ENCODE measurements at regions not wholly inside any gene's neighbourhood (a gene's known extent, or its start where the extent isn't known, plus 50 kb on each side); places are given as distances from the start of the nearest gene placed in this dataset.

- Histone ChIP-seq H3K36me3 (ENCODE audit: control insufficient read depth in 2 of 2, extremely low read depth in 1 of 2, insufficient read depth in 1 of 2, low read length in 1 of 2) (no peaks in the 10 kb centered on the region), H3K27me3 (replicated peaks in 1 of 2; ENCODE audit: control insufficient read depth in 2 of 2, extremely low read depth in 1 of 2, insufficient read depth in 2 of 2, low read length in 1 of 2) (peaks cover 0 to 2% of the 10 kb centered on the region in 2 experiments), H3K4me3 (ENCODE audit: control insufficient read depth in 1 of 2, extremely low read depth in 1 of 2, low read length in 1 of 2) (no peak overlapping the region), H3K4me1 (ENCODE audit: control insufficient read depth in 1 of 2, extremely low read depth in 1 of 2, insufficient read depth in 2 of 2, low read length in 2 of 2) (no peaks in the 10 kb centered on the region), H3K9me3 (no peaks in the 10 kb centered on the region), H3K27ac (ENCODE audit: low read length) (no peak overlapping the region)
- ATAC-seq (replicated peaks in 1 of 4), result no peak
- no peak overlapping the region for H3K4me3 Mint-ChIP-seq
- H3K4me1 Mint-ChIP-seq, result no peaks in the 10 kb centered on the region
- POLR2A ChIA-PET, result interaction anchor here in 1 of 2 donors (0.5 kb wide), 1 partner anchor 1145 kb away, joined by 3 read pairs; no protein-coding TSS in a partner anchor
- no peaks in the 10 kb centered on the region for H3K27me3 Mint-ChIP-seq
- H3K36me3 Mint-ChIP-seq, result no peaks in the 10 kb centered on the region
- DNase-seq, result no peak
- CTCF ChIA-PET, result interaction anchor here in 1 of 2 donors (0.6 kb wide), 1 partner anchor 118 kb away, joined by 3 read pairs; no protein-coding TSS in a partner anchor
- no CpG with 5 or more reads among the region's 1 CpG for WGBS (ENCODE audit: insufficient coverage)
- H3K27ac Mint-ChIP-seq, result no peak overlapping the region
- H3K9me3 Mint-ChIP-seq, result no peaks in the 10 kb centered on the region
Measured at GRCh38 chr6:45784250-45784649, 231.4 kb downstream of the CLIC5 start.

GRCh38 chr6:45783716-45784115 lies 231.9 kb downstream of the CLIC5 start:
- ChIA-PET POLR2A (interaction anchor here in 1 of 2 donors (0.5 kb wide), 1 partner anchor 1145 kb away, joined by 3 read pairs; no protein-coding TSS in a partner anchor), CTCF (interaction anchor here in 1 of 2 donors (0.6 kb wide), 1 partner anchor 117 kb away, joined by 3 read pairs; no protein-coding TSS in a partner anchor)
- H3K4me1 Mint-ChIP-seq, result no peaks in the 10 kb centered on the region
- WGBS (ENCODE audit: insufficient coverage), result 86% methylated on average over 3 of the region's 5 CpGs
- H3K27me3 Mint-ChIP-seq, result no peaks in the 10 kb centered on the region
- no peak overlapping the region for H3K27ac ChIP-seq (ENCODE audit: low read length)
- ATAC-seq (replicated peaks in 1 of 4) (no peak), DNase-seq (no peak)
- peaks cover 0 to 2% of the 10 kb centered on the region in 2 experiments for H3K27me3 ChIP-seq (replicated peaks in 1 of 2; ENCODE audit: control insufficient read depth in 2 of 2, extremely low read depth in 1 of 2, insufficient read depth in 2 of 2, low read length in 1 of 2)
- no peaks in the 10 kb centered on the region for H3K4me1 ChIP-seq (ENCODE audit: control insufficient read depth in 1 of 2, extremely low read depth in 1 of 2, insufficient read depth in 2 of 2, low read length in 2 of 2)
- no peaks in the 10 kb centered on the region for H3K9me3 ChIP-seq
- no peaks in the 10 kb centered on the region for H3K9me3 Mint-ChIP-seq
- no peaks in the 10 kb centered on the region for H3K36me3 ChIP-seq (ENCODE audit: control insufficient read depth in 2 of 2, extremely low read depth in 1 of 2, insufficient read depth in 1 of 2, low read length in 1 of 2)
- no peak overlapping the region for H3K4me3 Mint-ChIP-seq
- H3K4me3 ChIP-seq (ENCODE audit: control insufficient read depth in 1 of 2, extremely low read depth in 1 of 2, low read length in 1 of 2), result no peak overlapping the region
- H3K36me3 Mint-ChIP-seq, result no peaks in the 10 kb centered on the region
- H3K27ac Mint-ChIP-seq, result no peak overlapping the region

GRCh38 chr6:45781890-45782289 lies 233.8 kb downstream of the CLIC5 start:
- no peak for ATAC-seq (replicated peaks in 1 of 4)
- Mint-ChIP-seq H3K27ac (no peak overlapping the region), H3K36me3 (no peaks in the 10 kb centered on the region), H3K27me3 (peaks cover 0 to 4% of the 10 kb centered on the region in 2 donors), H3K9me3 (no peaks in the 10 kb centered on the region), H3K4me1 (no peaks in the 10 kb centered on the region), H3K4me3 (no peak overlapping the region)
- Histone ChIP-seq H3K4me1 (ENCODE audit: control insufficient read depth in 1 of 2, extremely low read depth in 1 of 2, insufficient read depth in 2 of 2, low read length in 2 of 2) (no peaks in the 10 kb centered on the region), H3K9me3 (no peaks in the 10 kb centered on the region), H3K4me3 (ENCODE audit: control insufficient read depth in 1 of 2, extremely low read depth in 1 of 2, low read length in 1 of 2) (no peak overlapping the region), H3K27me3 (replicated peaks in 1 of 2; ENCODE audit: control insufficient read depth in 2 of 2, extremely low read depth in 1 of 2, insufficient read depth in 2 of 2, low read length in 1 of 2) (no peaks in the 10 kb centered on the region), H3K27ac (ENCODE audit: low read length) (no peak overlapping the region), H3K36me3 (ENCODE audit: control insufficient read depth in 2 of 2, extremely low read depth in 1 of 2, insufficient read depth in 1 of 2, low read length in 1 of 2) (no peaks in the 10 kb centered on the region)
- CTCF ChIA-PET, result no interaction called here
- no peak for DNase-seq
- WGBS (ENCODE audit: insufficient coverage), result 71% methylated on average over 1 of the region's 3 CpGs
- POLR2A ChIA-PET, result no interaction called here

GRCh38 chr6:45780523-45780922 lies 235.1 kb downstream of the CLIC5 start:
- Mint-ChIP-seq H3K9me3 (no peaks in the 10 kb centered on the region), H3K36me3 (no peaks in the 10 kb centered on the region), H3K27me3 (peaks cover 0 to 4% of the 10 kb centered on the region in 2 donors), H3K4me3 (no peak overlapping the region), H3K4me1 (no peaks in the 10 kb centered on the region), H3K27ac (no peak overlapping the region)
- H3K36me3 ChIP-seq (ENCODE audit: control insufficient read depth in 2 of 2, extremely low read depth in 1 of 2, insufficient read depth in 1 of 2, low read length in 1 of 2), result no peaks in the 10 kb centered on the region
- ChIA-PET CTCF (interaction anchor here in 1 of 2 donors (0.6 kb wide), 1 partner anchor 1123 kb away, joined by 3 read pairs; no protein-coding TSS in a partner anchor), POLR2A (no interaction called here)
- no peak overlapping the region for H3K27ac ChIP-seq (ENCODE audit: low read length)
- no peak overlapping the region for H3K4me3 ChIP-seq (ENCODE audit: control insufficient read depth in 1 of 2, extremely low read depth in 1 of 2, low read length in 1 of 2)
- no peaks in the 10 kb centered on the region for H3K4me1 ChIP-seq (ENCODE audit: control insufficient read depth in 1 of 2, extremely low read depth in 1 of 2, insufficient read depth in 2 of 2, low read length in 2 of 2)
- WGBS (ENCODE audit: insufficient coverage), result 100% methylated on average over 1 of the region's 2 CpGs
- ATAC-seq (replicated peaks in 1 of 4) (no peak), DNase-seq (no peak)
- H3K9me3 ChIP-seq, result no peaks in the 10 kb centered on the region
- no peaks in the 10 kb centered on the region for H3K27me3 ChIP-seq (replicated peaks in 1 of 2; ENCODE audit: control insufficient read depth in 2 of 2, extremely low read depth in 1 of 2, insufficient read depth in 2 of 2, low read length in 1 of 2)

- no peaks in the 10 kb centered on the region for H3K36me3 ChIP-seq (ENCODE audit: control insufficient read depth in 2 of 2, extremely low read depth in 1 of 2, insufficient read depth in 1 of 2, low read length in 1 of 2)
- no peak for ATAC-seq (replicated peaks in 1 of 4)
- H3K27ac ChIP-seq (ENCODE audit: low read length), result no peak overlapping the region
- H3K4me1 Mint-ChIP-seq, result no peaks in the 10 kb centered on the region
- no peaks in the 10 kb centered on the region for H3K4me1 ChIP-seq (ENCODE audit: control insufficient read depth in 1 of 2, extremely low read depth in 1 of 2, insufficient read depth in 2 of 2, low read length in 2 of 2)
- H3K4me3 Mint-ChIP-seq, result no peak overlapping the region
- 100% methylated on average over 3 of the region's 5 CpGs for WGBS (ENCODE audit: insufficient coverage)
- ChIA-PET CTCF (no interaction called here), POLR2A (no interaction called here)
- peaks cover 0 to 2% (median 0%) of the 10 kb centered on the region in 3 donors for H3K9me3 Mint-ChIP-seq
- no peak overlapping the region for H3K27ac Mint-ChIP-seq
- no peaks in the 10 kb centered on the region for H3K36me3 Mint-ChIP-seq
- peaks cover 0 to 3% of the 10 kb centered on the region in 2 experiments for H3K27me3 ChIP-seq (replicated peaks in 1 of 2; ENCODE audit: control insufficient read depth in 2 of 2, extremely low read depth in 1 of 2, insufficient read depth in 2 of 2, low read length in 1 of 2)
- H3K9me3 ChIP-seq, result no peaks in the 10 kb centered on the region
- no peak overlapping the region for H3K4me3 ChIP-seq (ENCODE audit: control insufficient read depth in 1 of 2, extremely low read depth in 1 of 2, low read length in 1 of 2)
- no peak for DNase-seq
- peaks cover 3 to 8% of the 10 kb centered on the region in 2 donors for H3K27me3 Mint-ChIP-seq
Measured at GRCh38 chr6:45775026-45775697, 240.5 kb downstream of the CLIC5 start.

- Mint-ChIP-seq H3K27ac (no peak overlapping the region), H3K4me3 (no peak overlapping the region), H3K4me1 (no peaks in the 10 kb centered on the region), H3K36me3 (no peaks in the 10 kb centered on the region), H3K27me3 (peaks cover 3 to 8% of the 10 kb centered on the region in 2 donors), H3K9me3 (peaks cover 2 to 7% (median 4%) of the 10 kb centered on the region in 3 donors)
- Histone ChIP-seq H3K9me3 (no peaks in the 10 kb centered on the region), H3K36me3 (ENCODE audit: control insufficient read depth in 2 of 2, extremely low read depth in 1 of 2, insufficient read depth in 1 of 2, low read length in 1 of 2) (no peaks in the 10 kb centered on the region), H3K27me3 (replicated peaks in 1 of 2; ENCODE audit: control insufficient read depth in 2 of 2, extremely low read depth in 1 of 2, insufficient read depth in 2 of 2, low read length in 1 of 2) (peaks cover 0 to 3% of the 10 kb centered on the region in 2 experiments), H3K4me3 (ENCODE audit: control insufficient read depth in 1 of 2, extremely low read depth in 1 of 2, low read length in 1 of 2) (no peak overlapping the region), H3K4me1 (ENCODE audit: control insufficient read depth in 1 of 2, extremely low read depth in 1 of 2, insufficient read depth in 2 of 2, low read length in 2 of 2) (no peaks in the 10 kb centered on the region), H3K27ac (ENCODE audit: low read length) (no peak overlapping the region)
- no peak for ATAC-seq (replicated peaks in 1 of 4)
- ChIA-PET POLR2A (no interaction called here), CTCF (no interaction called here)
- 44% methylated on average over 3 of the region's 3 CpGs for WGBS (ENCODE audit: insufficient coverage)
- no peak for DNase-seq
Measured at GRCh38 chr6:45773906-45774305, 241.8 kb downstream of the CLIC5 start.

Data from T-cell (primary cell).